NOMO-1 treated with DMSO at 0.1 percent for 48 hours (cell line): ENCODE measurements at regions not wholly inside any gene's neighbourhood (a gene's known extent, or its start where the extent isn't known, plus 50 kb on each side); places are given as distances from the start of the nearest gene placed in this dataset.
"Not testable (repeated sequence)": the region's sequence is repeated elsewhere in the genome, so short reads cannot be mapped to it uniquely, and the experiment has no call there.

Source experiments
- DNase-seq: peaks from one replicate; lab custom pipeline; 2025; ENCODE audit not compliant: unreplicated experiment; lab: John Stamatoyannopoulos, UW

- DNase-seq: no peak
These were observed 110.3 kb downstream of the SINHCAF start for GRCh38 chr12:31215518-31216232.

- DNase-seq: no peak
These were observed 109.5 kb downstream of the SINHCAF start for GRCh38 chr12:31216479-31216878.

DNA sequence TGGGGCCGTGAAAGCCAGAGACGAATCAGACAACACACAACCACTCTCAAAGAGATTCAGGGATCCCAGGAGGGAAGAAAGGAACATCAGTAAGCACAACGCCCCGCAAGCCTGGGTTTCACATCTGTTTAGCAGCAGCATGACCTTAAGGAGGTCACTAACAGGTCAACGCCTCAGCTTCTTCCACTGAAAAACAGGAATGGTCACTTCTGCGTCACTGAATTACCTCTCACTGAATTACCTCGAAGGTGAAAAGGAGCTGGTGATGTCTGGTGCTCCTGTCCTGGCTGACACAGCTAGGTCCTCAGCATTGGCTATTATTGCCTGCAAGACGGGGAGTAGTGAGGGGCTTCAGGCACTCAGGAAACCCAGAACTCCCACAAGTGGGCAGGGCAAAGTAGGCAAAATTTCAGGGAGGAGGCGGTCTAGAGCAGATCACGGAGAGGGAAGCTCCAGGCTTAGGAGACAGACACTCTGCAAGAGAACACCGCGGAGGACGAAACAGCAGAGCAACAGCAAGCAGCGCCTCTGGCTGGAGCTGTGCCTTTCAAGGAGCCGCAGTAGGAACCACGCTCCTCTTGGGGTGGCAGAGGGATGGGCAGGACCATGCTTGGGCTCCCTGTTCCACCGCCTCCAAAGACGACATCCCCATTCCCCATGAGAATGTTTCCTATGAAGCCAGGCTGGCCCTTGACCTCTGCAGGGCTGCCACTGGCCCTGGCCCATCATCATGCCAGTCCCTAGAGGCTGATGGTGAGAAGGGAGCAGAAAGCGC lies 108.4 kb downstream of the SINHCAF start:
- DNase-seq: no peak

DNA sequence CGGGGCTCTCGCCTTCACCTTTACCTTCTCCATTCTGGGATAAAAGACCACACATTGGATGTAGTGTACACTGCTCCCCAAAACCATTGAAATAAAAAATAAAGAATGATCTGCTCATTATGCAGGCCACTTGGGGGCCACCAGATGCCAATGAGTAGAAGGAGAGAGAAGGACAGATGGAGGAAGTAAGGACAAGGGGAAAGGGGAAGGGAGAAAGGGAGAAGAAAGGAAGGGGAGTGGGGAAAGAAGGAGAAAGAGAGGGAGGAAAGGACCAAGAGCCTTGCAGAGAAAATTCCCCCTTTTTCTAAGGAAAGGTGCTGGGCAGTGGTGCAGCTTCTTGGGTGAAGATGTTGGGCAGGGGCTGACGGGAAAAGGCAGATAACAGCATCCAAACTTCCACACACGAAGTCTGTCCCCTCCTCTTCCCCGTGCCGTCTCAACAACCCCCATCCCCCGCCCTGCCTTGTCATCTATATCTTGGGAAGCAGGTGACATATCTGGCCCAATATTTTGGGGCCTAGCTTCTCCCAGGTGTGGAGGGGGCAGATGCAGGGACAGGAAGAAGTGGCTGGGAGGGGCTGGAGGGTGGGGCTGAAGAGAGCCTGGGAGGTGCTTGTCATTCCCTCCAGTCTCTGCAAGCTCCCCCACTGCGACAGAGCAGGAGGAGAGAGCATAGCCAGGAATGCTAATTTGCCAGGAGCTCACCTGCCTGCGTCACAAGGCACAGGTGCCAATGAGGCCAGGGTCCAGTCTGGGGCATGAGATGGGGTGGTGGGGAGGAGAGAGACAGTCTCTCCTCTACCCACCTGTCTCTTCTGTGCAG lies 107.5 kb downstream of the SINHCAF start:
- no peak for DNase-seq

DNA sequence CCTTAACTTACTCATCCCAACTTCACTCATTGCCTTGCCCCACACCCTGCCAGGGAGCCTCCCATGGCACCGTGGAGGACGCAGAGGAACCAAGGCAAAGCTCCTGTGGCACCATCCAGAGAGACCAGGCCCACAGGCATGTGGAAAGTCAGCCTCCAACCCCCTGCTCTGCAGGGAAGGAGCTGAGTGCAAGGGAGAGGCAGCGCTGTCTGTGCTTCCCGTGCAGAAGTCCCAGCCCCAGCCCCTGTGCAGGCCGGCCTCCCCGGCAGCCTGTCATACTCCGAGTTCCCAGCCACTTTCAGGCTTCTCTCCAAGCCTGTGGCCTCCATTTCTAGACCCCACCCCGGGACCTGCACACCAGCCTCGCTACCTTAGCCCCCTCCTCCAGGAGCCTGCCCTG lies 106.4 kb downstream of the SINHCAF start:
- DNase-seq: no peak

DNA sequence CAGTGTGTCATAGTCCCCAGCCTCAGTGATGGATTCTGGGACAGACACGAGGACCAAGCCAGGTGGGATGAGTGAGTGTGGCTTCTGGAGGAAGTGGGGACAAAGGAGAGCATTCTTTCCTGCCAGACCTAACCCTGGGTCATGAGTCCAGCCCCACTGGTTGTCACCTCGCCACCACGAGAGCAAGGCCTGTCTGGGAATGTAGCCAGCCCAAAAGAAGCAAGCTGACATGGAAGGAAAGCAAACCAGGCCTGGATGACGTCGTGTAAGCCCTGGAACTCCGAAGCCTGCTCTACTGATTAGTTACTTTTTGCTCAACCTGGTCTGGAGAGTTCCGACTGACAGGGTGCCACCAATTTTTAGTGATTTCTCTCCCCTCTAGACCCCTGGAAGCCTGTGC lies 105.9 kb downstream of the SINHCAF start:
- no peak for DNase-seq

DNA sequence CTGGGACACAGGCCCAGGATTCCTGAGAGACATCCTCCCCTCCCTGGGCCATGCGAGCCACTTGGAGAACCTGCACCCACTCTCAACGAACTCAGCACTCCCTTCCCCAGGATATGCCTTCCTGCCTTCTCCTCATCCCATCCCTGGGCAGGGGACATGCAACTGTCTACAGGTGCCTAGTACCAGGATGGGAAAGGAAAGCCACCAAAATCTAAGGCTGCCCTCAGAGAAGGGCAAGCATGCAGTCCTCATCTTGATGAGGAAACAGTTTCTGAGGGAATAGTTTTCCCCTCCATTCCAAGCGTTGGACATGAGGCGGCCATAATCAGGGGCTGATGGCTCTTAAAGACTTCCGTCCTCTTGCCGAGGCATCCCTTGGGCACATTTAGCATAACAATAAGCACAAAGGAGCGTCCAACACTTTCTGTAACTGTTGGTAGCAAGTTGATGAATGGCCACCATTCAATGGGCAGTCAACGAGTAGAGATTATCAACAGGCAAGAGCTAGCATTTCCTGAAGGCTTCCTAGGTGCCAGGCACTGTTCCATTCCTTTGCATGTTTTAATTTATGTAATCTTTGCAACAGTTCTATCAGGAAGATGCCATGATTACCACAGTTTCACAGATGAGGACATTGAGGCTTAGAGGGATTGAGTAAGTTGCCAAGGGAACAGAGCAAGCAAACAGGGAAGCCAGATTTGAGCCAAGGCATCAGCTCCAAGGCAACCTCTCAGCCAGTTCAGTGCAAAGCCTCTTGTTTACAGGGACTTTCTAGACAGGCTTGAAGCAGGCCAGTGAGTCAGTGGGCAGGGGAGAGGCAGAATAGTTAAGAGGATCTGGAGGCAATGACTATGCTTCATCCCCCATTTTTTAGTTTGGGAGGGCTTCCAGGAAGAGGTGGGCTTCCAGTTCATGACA lies 105.1 kb downstream of the SINHCAF start:
- DNase-seq: no peak

GRCh38 chr12:31221551-31221945 lies 104.4 kb downstream of the SINHCAF start:
- no peak for DNase-seq

DNA sequence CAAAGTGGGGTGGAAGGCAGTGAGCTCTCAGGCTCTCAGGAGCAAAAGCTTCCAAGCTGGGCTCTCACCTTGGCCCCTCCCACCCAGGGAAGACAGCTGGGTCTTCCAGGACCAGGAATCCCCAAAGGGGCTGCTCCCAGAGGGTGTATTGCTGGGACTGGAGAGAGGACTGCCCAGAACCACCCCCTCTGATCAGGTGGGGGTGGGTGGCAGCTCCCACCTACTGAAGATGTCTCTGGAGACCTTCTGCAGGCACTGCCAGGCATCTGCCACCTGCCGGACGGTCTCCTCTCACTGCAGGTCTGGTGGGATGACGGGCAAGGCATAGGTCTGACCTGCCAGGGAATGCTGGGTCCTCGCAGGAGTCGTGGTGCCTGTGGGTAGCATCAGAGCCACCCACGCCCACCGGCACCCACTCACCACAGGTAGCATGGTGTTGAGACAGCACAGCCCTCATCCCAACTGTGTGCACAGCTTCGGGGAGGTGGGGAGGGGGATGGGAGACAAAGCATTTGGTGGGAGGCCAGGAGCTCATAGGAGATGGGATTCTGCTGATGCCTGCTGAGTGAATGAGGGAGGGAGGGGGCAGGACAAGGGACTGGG lies 103.2 kb downstream of the SINHCAF start:
- no peak for DNase-seq

- not testable (repeated sequence) for DNase-seq
These were observed 102.3 kb downstream of the SINHCAF start for GRCh38 chr12:31223640-31224039.

DNA sequence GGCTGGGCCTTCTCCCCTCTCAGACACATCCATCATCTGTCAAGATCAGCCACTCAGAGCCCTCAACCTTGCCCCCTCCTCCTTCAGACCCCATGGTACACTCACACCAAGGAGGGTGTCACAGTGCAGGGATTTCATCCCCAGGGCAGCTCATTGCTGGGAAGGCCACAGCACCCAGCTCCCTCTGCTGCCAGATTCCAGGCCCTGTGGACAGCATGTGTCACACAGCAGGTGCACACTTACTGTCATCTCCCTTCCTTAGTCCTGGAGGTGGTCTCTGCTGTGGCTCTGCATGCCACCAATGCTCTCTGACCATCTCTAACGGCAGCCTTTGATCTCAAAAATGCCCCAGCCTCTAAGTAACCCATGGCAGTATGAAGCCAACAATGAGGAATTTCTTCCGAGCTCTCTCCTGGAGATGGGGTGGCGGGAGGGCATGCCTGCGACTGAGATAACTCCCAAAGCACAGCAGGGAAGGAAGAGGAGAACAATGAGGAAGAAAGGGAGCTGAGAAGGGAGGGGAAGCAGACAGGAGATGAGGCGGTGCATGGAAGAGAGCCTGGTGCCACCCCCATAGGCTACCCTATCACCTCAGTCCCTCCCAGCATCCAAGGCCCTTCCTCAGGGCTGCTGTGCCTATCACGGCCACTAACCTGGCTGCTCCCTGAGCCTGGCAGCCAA lies 101.0 kb downstream of the SINHCAF start:
- no peak for DNase-seq

DNA sequence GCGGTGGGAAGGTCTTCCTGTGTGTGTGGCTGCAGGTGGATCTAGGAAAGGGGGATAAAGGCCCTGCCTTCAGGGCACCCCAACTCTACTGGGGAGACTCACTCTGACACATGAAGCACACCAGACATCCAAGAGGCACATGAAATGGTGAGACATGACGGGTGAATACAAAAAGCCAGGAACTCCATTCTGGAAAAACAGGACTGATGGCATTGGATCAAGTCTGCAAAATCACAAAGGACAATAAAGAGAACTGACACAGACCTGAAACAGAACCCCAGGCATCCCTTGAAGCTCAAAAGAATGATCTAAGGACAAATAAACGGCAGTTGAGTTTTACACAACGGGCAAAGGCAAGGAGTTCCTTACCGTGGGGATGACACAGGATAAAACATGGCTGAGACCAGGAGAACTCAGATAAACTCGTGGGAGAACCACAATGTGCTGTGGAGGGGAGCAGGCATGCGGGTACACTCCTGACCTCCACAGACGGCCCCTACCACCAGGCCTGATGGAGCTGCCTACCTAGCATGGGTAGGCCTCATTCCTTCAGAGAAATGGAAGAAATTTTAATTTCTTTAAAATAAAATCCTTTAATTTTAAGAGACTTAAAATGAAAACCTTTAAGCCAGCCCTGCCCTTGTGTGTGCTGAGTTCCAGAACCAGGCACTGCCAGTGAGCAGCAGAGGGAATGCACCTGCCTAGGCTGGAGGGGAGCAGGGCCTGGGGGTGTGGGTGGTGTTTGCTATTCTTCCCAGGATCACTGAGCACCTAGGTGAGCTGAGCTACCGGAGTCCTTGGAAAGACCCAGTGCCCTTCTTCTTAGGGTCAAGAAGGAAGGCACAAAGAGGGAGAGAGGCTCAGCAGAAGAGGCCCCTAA lies 100.1 kb downstream of the SINHCAF start:
- no peak for DNase-seq

- DNase-seq: no peak
These were observed 99.3 kb downstream of the SINHCAF start for GRCh38 chr12:31226639-31227038.

DNA sequence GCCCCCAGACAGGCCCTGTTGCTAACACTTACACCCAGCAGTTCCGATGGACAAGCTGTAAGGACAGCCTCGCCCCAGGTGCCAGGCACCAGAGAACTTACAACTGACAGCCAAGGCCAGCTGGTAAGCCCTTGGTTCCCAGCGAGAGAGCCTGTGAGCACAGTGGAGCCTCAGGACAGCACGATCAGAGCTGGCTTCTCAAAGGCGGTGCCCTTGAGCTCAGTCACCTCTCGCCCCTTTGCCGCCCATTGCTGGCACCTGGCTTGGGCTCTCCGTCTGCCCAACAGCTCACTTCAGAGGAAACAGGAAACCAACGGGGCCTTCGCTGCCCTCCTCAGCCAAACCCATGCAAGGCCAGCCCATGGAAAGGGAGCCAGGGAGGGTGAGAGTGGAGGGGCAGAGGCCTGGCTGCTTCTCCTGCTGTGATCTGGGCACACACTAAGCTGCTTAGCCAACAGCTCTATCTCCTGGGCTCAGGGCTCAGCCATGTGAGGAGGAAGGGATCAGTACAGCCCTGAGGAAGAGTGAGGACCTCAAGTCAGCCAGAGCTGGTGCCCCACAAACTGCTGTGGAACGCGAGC lies 98.5 kb downstream of the SINHCAF start:
- DNase-seq: no peak

DNA sequence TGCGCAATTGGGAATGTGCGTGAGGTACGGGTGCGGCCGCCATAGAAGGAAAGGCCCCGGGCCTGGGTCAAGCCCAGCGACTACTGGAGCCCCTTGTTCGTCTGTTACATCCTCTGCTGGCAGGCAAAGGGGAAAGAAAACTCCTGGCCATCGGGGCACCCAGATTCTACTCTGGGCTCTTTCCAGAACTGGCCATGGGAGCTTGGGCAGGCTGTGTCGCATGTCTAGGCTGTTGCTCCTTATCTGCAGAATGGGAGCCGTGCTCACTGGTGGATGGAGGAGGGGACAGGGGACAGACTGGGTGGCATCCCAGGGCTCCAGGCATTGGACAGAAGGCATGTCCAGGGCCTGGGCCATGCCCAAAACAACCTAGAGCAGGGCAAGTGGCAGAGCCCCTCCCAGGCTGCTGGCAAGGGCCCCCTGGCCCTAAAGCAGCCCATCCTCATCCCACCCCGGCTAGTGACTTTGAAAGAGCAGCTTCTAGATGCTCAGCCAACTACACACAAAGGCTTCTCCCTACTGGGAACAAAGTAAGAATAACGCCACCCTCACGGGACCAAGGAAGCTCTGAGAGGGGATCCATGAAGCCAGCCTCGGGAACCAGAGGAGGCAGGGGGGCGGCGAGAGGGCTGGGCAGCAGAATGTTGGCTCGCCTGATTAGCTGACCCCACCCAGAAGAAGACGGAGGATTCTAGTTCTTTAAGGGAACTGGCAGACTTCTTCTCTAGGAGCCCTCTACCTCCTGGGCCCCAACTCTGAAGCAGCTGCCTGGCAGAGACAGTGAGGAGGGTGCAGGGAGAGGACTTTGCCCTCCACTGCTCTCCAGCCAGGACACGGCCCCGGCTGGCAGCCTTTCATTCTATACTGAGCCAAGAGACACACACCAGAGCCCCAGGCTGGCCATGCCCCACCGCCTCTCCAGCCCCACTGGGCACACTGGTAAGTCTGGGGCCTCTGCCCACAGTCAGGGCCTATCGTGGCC lies 96.8 kb downstream of the SINHCAF start:
- no peak for DNase-seq

- no peak for DNase-seq
These were observed 95.9 kb downstream of the SINHCAF start for GRCh38 chr12:31230004-31230403.
